Erythroblast (primary cell): ENCODE measurements at regions not wholly inside any gene's neighbourhood (a gene's known extent, or its start where the extent isn't known, plus 50 kb on each side); places are given as distances from the start of the nearest gene placed in this dataset.

ENCODE experiments used
- GATA1 ChIP-seq: IDR thresholded peaks from 2 replicates; pipeline ENCODE4 v1.6.1; 2011; ENCODE audit warnings: low read depth, mild to moderate bottlenecking, control low read depth, low read length, moderate library complexity
- POLR2A ChIP-seq: IDR thresholded peaks from 2 replicates; pipeline ENCODE4 v1.6.1; 2011; ENCODE audit warnings: mild to moderate bottlenecking, low read length

DNA sequence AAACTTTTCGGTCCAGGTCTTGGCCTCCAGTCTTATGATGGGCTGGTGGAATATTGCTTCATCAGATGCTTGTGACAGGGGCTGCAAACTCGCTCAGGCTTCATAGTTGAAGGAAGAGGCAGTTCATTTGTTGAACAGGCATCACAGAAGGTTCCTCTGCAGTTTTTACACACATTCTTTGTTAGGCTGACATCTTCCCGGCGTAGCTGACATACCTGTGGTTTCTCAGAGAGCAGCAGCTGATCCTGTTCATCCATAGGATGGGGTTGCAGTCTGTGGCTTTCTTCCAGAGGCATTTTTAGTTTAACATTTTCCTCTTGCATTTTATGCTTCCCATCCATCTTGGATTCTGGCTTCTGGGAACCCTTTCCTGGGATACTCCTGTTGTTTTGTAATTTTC lies 1255.2 kb downstream of the EFNA5 start:
- no peak for TF ChIP-seq POLR2A
- TF ChIP-seq GATA1: no peak
